Epithelial cell of esophagus (primary cell): ENCODE measurements at regions not wholly inside any gene's neighbourhood (a gene's known extent, or its start where the extent isn't known, plus 50 kb on each side); places are given as distances from the start of the nearest gene placed in this dataset.

Experiments used
- DNase-seq: peaks from one replicate; pipeline ENCODE4 v3.0.0; 2010; ENCODE audit warnings: low read depth
- H3K4me3 ChIP-seq: 2 replicates; pipeline ENCODE4 v1.5.1; 2011; ENCODE audit warnings: mild to moderate bottlenecking, low read length, control low read depth
- CTCF ChIP-seq: IDR thresholded peaks from 2 replicates; pipeline ENCODE4 v1.5.1; 2011; ENCODE audit warnings: low read depth, mild to moderate bottlenecking, low read length, control low read depth, inconsistent platforms; ENCODE audit not compliant: insufficient read depth; ENCODE audit errors: missing control alignments

GRCh38 chr6:23875006-23875405 is 251.0 kb upstream of the NRSN1 start:
- TF ChIP-seq CTCF = no peak
- no peak for DNase-seq
- H3K4me3 ChIP-seq = no peak overlapping the region

GRCh38 chr6:23879816-23880215 is 246.2 kb upstream of the NRSN1 start:
- H3K4me3 ChIP-seq = no peak overlapping the region
- no peak for DNase-seq
- TF ChIP-seq CTCF = no peak

GRCh38 chr6:23890543-23891227 is 235.3 kb upstream of the NRSN1 start:
- H3K4me3 ChIP-seq = no peak overlapping the region
- DNase-seq = peak; percentile 54
- TF ChIP-seq CTCF = no peak

- no peak for TF ChIP-seq CTCF
- no peak for DNase-seq
- H3K4me3 ChIP-seq = no peak overlapping the region
Observed at GRCh38 chr6:23905133-23905815, 220.7 kb upstream of the NRSN1 start.

- no peak for DNase-seq
- TF ChIP-seq CTCF = no peak
- H3K4me3 ChIP-seq = no peak overlapping the region
Observed at GRCh38 chr6:23910420-23910819, 215.6 kb upstream of the NRSN1 start.

- no peak for DNase-seq
- TF ChIP-seq CTCF = no peak
- H3K4me3 ChIP-seq = no peak overlapping the region
Observed at GRCh38 chr6:23927935-23928334, 198.1 kb upstream of the NRSN1 start.

GRCh38 chr6:23929201-23929600 is 196.8 kb upstream of the NRSN1 start:
- DNase-seq = no peak
- no peak overlapping the region for H3K4me3 ChIP-seq
- no peak for TF ChIP-seq CTCF
